K562 (cell line): ENCODE measurements at regions not wholly inside any gene's neighbourhood (a gene's known extent, or its start where the extent isn't known, plus 50 kb on each side); places are given as distances from the start of the nearest gene placed in this dataset.

ENCODE experiments used
- ATAC-seq: fragments of 200-7000 bp; cut with Tn5 transposase; 3 replicates; pipeline ENCODE4 v1.9.1; 2020; ENCODE audit warnings: moderate library complexity
- BruUV-seq: library from RNA; stranded (reverse); fragments of 400-500 nt; replicated peaks from 2 replicates; lab custom pipeline; 2021; lab: Mats Ljungman, UMichigan
- CTCF ChIA-PET: fragments of 300-600 bp; formaldehyde crosslinking; extraction: SDS; loops from one replicate; lab custom pipeline; 2021; ENCODE audit warnings: low intra/inter-chr PET ratio; lab: Yijun Ruan, JAX
- POLR2A ChIA-PET: fragments of 300-600, 350-650 bp; sonication (Branson Sonifier 250); formaldehyde crosslinking; extraction: SDS; loops from one replicate; lab custom pipeline; 2021; ENCODE audit warnings: antibody characterized with exemption, inconsistent platforms; lab: Yijun Ruan, JAX
- DNase-seq, 4 experiments: peaks; one replicate each; pipeline versions ENCODE4 v3.0.0 to v3.0.0-alpha.2; 2011 to 2018; ENCODE audit warnings: low spot score in 3 of 4, mixed read lengths in 3 of 4; ENCODE audit errors: extremely low read depth in 1 of 4
- FAIRE-seq: peaks from 2 replicates; lab custom pipeline; 2011; peaks lifted over from hg19 to GRCh38; lab: Jason Lieb, UNC
- H2AFZ ChIP-seq: 2 replicates; pipeline ENCODE4 v1.6.0; 2011; ENCODE audit warnings: low read depth, low read length, control low read depth, inconsistent platforms
- H3K27ac ChIP-seq: fragments of 200-600 bp; 3 replicates; pipeline ENCODE4 v1.8.0; 2011; ENCODE audit warnings: low read depth, mild to moderate bottlenecking, control low read depth, inconsistent platforms, low read length, moderate library complexity, mixed read lengths; ENCODE audit errors: extremely low read depth
- H3K27me3 ChIP-seq, 2 experiments: fragments of 300-600 bp in 1 of 2; 2 replicates in 1 of 2; 3 replicates in 1 of 2; pipeline versions ENCODE4 v1.6.0 to v1.8.0; 2011; ENCODE audit warnings: inconsistent platforms in 2 of 2, low read length in 2 of 2, mild to moderate bottlenecking in 1 of 2, mixed read lengths in 1 of 2, moderate library complexity in 1 of 2; ENCODE audit not compliant: control insufficient read depth in 2 of 2, insufficient read depth in 2 of 2
- H3K36me3 ChIP-seq: fragments of 300-600 bp; 3 replicates; pipeline ENCODE4 v1.8.0; 2011; ENCODE audit warnings: mild to moderate bottlenecking, low read length, inconsistent platforms; ENCODE audit not compliant: control insufficient read depth, insufficient read depth
- H3K4me1 ChIP-seq, 2 experiments: fragments of 200-600 bp in 1 of 2; replicated peaks in 1 of 2; 2 replicates in 1 of 2; 3 replicates in 1 of 2; pipeline versions ENCODE4 v1.5.1 to v1.8.0; 2011; ENCODE audit warnings: inconsistent platforms in 2 of 2, low read length in 2 of 2, mild to moderate bottlenecking in 1 of 2, mixed read lengths in 1 of 2, moderate library complexity in 1 of 2; ENCODE audit not compliant: control insufficient read depth in 2 of 2, insufficient read depth in 2 of 2
- H3K4me2 ChIP-seq: 2 replicates; pipeline ENCODE4 v1.6.1; 2011; ENCODE audit warnings: low read length, control low read depth, inconsistent platforms, mixed read lengths; ENCODE audit not compliant: insufficient read depth
- H3K4me3 ChIP-seq: fragments of 200-600 bp; sonication (generic), shearing (Covaris generic); 2 replicates; pipeline ENCODE4 v1.5.1; 2016; ENCODE audit warnings: control low read depth, inconsistent platforms
- H3K79me2 ChIP-seq: fragments of 200-600 bp; 3 replicates; pipeline ENCODE4 v1.8.0; 2011; ENCODE audit warnings: low read length, inconsistent platforms; ENCODE audit not compliant: control insufficient read depth, insufficient read depth
- H3K9ac ChIP-seq, 2 experiments: 2 replicates each; pipeline versions ENCODE4 v1.6.0 to v1.6.1; 2011; ENCODE audit warnings: low read depth in 2 of 2, low read length in 2 of 2, control low read depth in 1 of 2, inconsistent platforms in 1 of 2, mild to moderate bottlenecking in 1 of 2, mixed read lengths in 1 of 2; ENCODE audit not compliant: insufficient read depth in 1 of 2
- H3K9me1 ChIP-seq: one replicate; pipeline ENCODE4 v1.6.0; 2011; ENCODE audit warnings: inconsistent platforms, mild to moderate bottlenecking, low read length, moderate library complexity; ENCODE audit not compliant: control insufficient read depth, insufficient read depth
- H3K9me3 ChIP-seq: replicated peaks from 2 replicates; pipeline ENCODE4 v1.5.1; 2011; ENCODE audit warnings: low read depth, low read length, inconsistent platforms; ENCODE audit not compliant: control insufficient read depth, insufficient read depth
- H4K20me1 ChIP-seq: replicated peaks from 2 replicates; pipeline ENCODE4 v1.6.1; 2011; ENCODE audit warnings: low read length, inconsistent platforms, mixed read lengths; ENCODE audit not compliant: control insufficient read depth, insufficient read depth
- ETV6 ChIP-seq, 3 experiments: fragments of 150-350 bp in 1 of 3; sonication (generic) in 1 of 3; formaldehyde crosslinking in 1 of 3; IDR thresholded peaks; 2 replicates each; pipeline versions ENCODE4 v1.6.1 to v1.8.0; 2014 to 2022; ENCODE audit warnings: borderline replicate concordance in 2 of 3, low read depth in 2 of 3, antibody characterized with exemption in 1 of 3, low read length in 1 of 3, mild to moderate bottlenecking in 1 of 3, missing genetic modification reagents in 1 of 3
- ILF3 ChIP-seq: fragments of 450-650 bp; IDR thresholded peaks from 2 replicates; pipeline ENCODE4 v1.6.1; 2018; ENCODE audit warnings: antibody characterized with exemption, mild to moderate bottlenecking, moderate library complexity, borderline replicate concordance
- MCM2 ChIP-seq: fragments of 450-650 bp; IDR thresholded peaks from 2 replicates; pipeline ENCODE4 v1.6.1; 2017; ENCODE audit warnings: low read depth, mild to moderate bottlenecking
- RFX1 ChIP-seq: fragments of 450-650 bp; IDR thresholded peaks from 2 replicates; pipeline ENCODE4 v1.6.1; 2016; ENCODE audit warnings: mild to moderate bottlenecking, moderate library complexity
- SMARCB1 ChIP-seq: IDR thresholded peaks from 2 replicates; pipeline ENCODE4 v1.6.1; 2011; ENCODE audit warnings: improper control_type of control experiment, low read depth; ENCODE audit not compliant: insufficient read length
- TAF7 ChIP-seq: fragments of 450-650 bp; IDR thresholded peaks from 2 replicates; pipeline ENCODE4 v1.6.1; 2016; ENCODE audit warnings: missing genetic modification characterization, missing compliant biosample characterization
- TRIM24 ChIP-seq, 2 experiments: fragments of 450-650 bp; IDR thresholded peaks; 2 replicates each; pipeline ENCODE4 v1.6.1; 2016
- WGBS: fragments of 100-300 bp; shearing (Covaris generic); methylation state at CpG from one replicate; pipeline ENCODE4 v1.1.6; 2016; ENCODE audit warnings: low coverage, mixed read lengths; ENCODE audit not compliant: insufficient coverage; ENCODE audit errors: missing lambda C conversion rate; 5-methylcytosine and 5-hydroxymethylcytosine counted together
- in situ Hi-C: fragments of 300-500 bp; cut with MboI; formaldehyde crosslinking; loops from 4 replicates; pipeline ENCODE4 v1.15.0; 2018; ENCODE audit warnings: inconsistent platforms, mixed read lengths
- intact Hi-C: fragments of 100-400 bp; cut with micrococcal nuclease; formaldehyde crosslinking; loops from 2 replicates; pipeline ENCODE4 v1.14.2; 2022
- TF ChIP-seq, protein P1 (sequence below), 2 experiments: fragments of 150-350 bp in 1 of 2; IDR thresholded peaks; 2 replicates each; pipeline ENCODE4 v1.6.1; 2012 to 2016; ENCODE audit warnings: low read depth in 2 of 2, low read length in 2 of 2, mild to moderate bottlenecking in 1 of 2, moderate library complexity in 1 of 2
- TF ChIP-seq, protein P2 (sequence below): IDR thresholded peaks from 2 replicates; pipeline ENCODE4 v1.6.1; 2012; ENCODE audit warnings: low read depth, low read length, improper control_type of control experiment, borderline replicate concordance
- TF ChIP-seq, protein P3 (sequence below): fragments of 250-450 bp; sonication (Bioruptor Pico); IDR thresholded peaks from 2 replicates; pipeline ENCODE4 v1.5.0; 2022; ENCODE audit warnings: mild to moderate bottlenecking

DNA sequence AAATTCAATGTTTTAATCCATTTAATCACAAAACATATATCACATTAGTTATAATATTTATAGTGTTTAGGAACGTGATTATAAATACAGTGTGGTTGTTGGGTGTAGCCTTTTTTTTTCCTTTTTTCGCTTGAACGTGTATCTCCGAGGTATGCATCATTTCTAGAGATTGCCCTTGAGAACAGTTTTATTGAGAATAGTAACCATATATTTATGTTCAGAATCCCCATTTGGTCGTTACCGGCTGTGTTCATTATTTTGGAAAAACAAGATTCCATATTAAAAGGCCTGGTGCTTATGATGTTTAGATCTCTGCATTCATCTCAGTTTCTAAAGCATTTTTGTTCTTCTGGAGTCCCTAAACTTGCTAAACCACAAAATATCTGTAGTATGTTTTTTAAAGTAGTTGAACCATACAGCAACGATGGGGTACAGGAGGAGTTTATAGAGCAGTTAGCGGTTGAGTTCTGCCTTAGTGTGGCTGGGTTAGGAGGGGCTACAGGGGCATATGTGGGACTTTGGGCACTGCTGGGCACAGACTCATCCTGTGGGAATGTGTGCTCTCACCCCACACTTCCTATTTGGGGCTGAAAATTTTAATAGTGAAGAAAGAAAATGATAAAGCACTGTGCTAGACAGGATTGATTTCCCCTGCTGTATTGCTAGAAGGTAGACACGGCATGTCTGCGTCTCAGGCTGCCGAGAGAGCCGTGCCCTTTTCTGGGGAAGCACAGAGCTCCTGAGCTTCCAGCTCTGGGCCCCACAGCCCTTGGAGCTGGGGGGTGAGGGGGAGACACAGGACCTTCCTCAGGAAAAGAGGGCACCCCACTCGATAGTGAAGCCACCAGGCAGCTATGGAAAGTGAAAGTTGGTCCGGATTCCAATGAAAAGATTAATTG, 81.5 kb upstream of the PPARA start:
- CTCF ChIA-PET, result no interaction called here
- Histone ChIP-seq H3K27ac (peak overlapping the region; percentile 73), H3K27me3 (peaks cover 0 to 9% of the 10 kb centered on the region in 2 experiments; a peak in 3 of 5 replicates)
- TF ChIP-seq TRIM24 (IDR thresholded peaks at IDR 0.05), result no peak
- TF ChIP-seq, protein P1, sequence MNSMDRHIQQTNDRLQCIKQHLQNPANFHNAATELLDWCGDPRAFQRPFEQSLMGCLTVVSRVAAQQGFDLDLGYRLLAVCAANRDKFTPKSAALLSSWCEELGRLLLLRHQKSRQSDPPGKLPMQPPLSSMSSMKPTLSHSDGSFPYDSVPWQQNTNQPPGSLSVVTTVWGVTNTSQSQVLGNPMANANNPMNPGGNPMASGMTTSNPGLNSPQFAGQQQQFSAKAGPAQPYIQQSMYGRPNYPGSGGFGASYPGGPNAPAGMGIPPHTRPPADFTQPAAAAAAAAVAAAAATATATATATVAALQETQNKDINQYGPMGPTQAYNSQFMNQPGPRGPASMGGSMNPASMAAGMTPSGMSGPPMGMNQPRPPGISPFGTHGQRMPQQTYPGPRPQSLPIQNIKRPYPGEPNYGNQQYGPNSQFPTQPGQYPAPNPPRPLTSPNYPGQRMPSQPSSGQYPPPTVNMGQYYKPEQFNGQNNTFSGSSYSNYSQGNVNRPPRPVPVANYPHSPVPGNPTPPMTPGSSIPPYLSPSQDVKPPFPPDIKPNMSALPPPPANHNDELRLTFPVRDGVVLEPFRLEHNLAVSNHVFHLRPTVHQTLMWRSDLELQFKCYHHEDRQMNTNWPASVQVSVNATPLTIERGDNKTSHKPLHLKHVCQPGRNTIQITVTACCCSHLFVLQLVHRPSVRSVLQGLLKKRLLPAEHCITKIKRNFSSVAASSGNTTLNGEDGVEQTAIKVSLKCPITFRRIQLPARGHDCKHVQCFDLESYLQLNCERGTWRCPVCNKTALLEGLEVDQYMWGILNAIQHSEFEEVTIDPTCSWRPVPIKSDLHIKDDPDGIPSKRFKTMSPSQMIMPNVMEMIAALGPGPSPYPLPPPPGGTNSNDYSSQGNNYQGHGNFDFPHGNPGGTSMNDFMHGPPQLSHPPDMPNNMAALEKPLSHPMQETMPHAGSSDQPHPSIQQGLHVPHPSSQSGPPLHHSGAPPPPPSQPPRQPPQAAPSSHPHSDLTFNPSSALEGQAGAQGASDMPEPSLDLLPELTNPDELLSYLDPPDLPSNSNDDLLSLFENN (IDR thresholded peaks at IDR 0.05; ENCODE audit: low read depth in 2 of 2, low read length in 2 of 2), result no peak
- no peak for TF ChIP-seq RFX1
- no peak for TF ChIP-seq ILF3
- TF ChIP-seq, protein P2, sequence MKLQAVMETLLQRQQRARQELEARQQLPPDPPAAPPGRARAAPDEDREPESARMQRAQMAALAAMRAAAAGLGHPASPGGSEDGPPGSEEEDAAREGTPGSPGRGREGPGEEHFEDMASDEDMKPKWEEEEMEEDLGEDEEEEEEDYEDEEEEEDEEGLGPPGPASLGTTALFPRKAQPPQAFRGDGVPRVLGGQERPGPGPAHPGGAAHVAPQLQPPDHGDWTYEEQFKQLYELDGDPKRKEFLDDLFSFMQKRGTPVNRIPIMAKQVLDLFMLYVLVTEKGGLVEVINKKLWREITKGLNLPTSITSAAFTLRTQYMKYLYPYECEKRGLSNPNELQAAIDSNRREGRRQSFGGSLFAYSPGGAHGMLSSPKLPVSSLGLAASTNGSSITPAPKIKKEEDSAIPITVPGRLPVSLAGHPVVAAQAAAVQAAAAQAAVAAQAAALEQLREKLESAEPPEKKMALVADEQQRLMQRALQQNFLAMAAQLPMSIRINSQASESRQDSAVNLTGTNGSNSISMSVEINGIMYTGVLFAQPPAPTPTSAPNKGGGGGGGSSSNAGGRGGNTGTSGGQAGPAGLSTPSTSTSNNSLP, result no peak
- TF ChIP-seq, protein P3, sequence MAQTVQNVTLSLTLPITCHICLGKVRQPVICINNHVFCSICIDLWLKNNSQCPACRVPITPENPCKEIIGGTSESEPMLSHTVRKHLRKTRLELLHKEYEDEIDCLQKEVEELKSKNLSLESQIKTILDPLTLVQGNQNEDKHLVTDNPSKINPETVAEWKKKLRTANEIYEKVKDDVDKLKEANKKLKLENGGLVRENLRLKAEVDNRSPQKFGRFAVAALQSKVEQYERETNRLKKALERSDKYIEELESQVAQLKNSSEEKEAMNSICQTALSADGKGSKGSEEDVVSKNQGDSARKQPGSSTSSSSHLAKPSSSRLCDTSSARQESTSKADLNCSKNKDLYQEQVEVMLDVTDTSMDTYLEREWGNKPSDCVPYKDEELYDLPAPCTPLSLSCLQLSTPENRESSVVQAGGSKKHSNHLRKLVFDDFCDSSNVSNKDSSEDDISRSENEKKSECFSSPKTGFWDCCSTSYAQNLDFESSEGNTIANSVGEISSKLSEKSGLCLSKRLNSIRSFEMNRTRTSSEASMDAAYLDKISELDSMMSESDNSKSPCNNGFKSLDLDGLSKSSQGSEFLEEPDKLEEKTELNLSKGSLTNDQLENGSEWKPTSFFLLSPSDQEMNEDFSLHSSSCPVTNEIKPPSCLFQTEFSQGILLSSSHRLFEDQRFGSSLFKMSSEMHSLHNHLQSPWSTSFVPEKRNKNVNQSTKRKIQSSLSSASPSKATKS (CRISPR knock-in tag), result no peak
- no peak for TF ChIP-seq SMARCB1
- no peak for TF ChIP-seq TAF7
- TF ChIP-seq MCM2, result no peak
- no peak for TF ChIP-seq ETV6 (IDR thresholded peaks at IDR 0.05; ENCODE audit: borderline replicate concordance in 1 of 2, low read depth in 2 of 2, low read length in 1 of 2)
- TF ChIP-seq ETV6 (CRISPR knock-in tag; IDR thresholded peaks at IDR 0.05; ENCODE audit: borderline replicate concordance), result no peak

More for the DNA sequence above, 81.5 kb upstream of the PPARA start:
- Histone ChIP-seq H3K36me3 (no peaks in the 10 kb centered on the region), H3K9me1 (no peaks in the 10 kb centered on the region), H3K4me2 (peak overlapping the region; percentile 76), H2AFZ (peak overlapping the region; percentile 86), H3K4me1 (peaks cover 0 to 23% of the 10 kb centered on the region in 2 experiments; a peak in 3 of 5 replicates), H4K20me1 (no peaks in the 10 kb centered on the region), H3K9me3 (no peaks in the 10 kb centered on the region), H3K9ac (peak overlapping the region; percentile 77 to 90), H3K79me2 (no peaks in the 10 kb centered on the region), H3K4me3 (peak overlapping the region; percentile 26)
- POLR2A ChIA-PET, result interaction anchor here (1.1 to 1.2 kb wide), 2 partner anchors 9 to 10 kb away, joined by 3 read pairs; no protein-coding TSS in a partner anchor
- WGBS, result 10% methylated on average over 13 of the region's 14 CpGs
- DNase-seq (no peak), ATAC-seq (peak; percentile 76), FAIRE-seq (no peak)
- in situ Hi-C loops (no loop called here), intact Hi-C loops (no loop called here)
- no TSS peak for BruUV-seq
